SU-DHL-6 (cell line): ENCODE measurements at regions not wholly inside any gene's neighbourhood (a gene's known extent, or its start where the extent isn't known, plus 50 kb on each side); places are given as distances from the start of the nearest gene placed in this dataset.

Source experiments
- H2AFZ ChIP-seq: fragments of 200-600 bp; sonication (generic); 2 replicates; pipeline ENCODE4 v1.6.1; 2014; ENCODE audit warnings: low read depth, mild to moderate bottlenecking, moderate library complexity, mixed read lengths, antibody characterized with exemption, low read length; ENCODE audit not compliant: severe bottlenecking
- H3F3A ChIP-seq: fragments of 200-600 bp; shearing (Covaris generic); 2 replicates; pipeline ENCODE4 v1.6.0; 2016; ENCODE audit warnings: antibody characterized with exemption, mild to moderate bottlenecking; ENCODE audit not compliant: insufficient read depth
- H3K27ac ChIP-seq: fragments of 200-600 bp; sonication (generic); 2 replicates; pipeline ENCODE4 v1.5.1; 2016; ENCODE audit warnings: low read depth, mild to moderate bottlenecking, low read length, moderate library complexity, mixed read lengths
- H3K27me3 ChIP-seq: fragments of 200-600 bp; sonication (generic), shearing (Covaris generic); 2 replicates; pipeline ENCODE4 v1.6.0; 2014; ENCODE audit warnings: mild to moderate bottlenecking, low read length
- H3K36me3 ChIP-seq: fragments of 200-600 bp; sonication (generic); 2 replicates; pipeline ENCODE4 v1.6.1; 2014; ENCODE audit warnings: mild to moderate bottlenecking, low read length, mixed read lengths
- H3K4me2 ChIP-seq: fragments of 300-600, 200-600 bp; shearing (Covaris generic), sonication (generic); 2 replicates; pipeline ENCODE4 v1.6.0; 2014; ENCODE audit warnings: low read length, low read depth, mild to moderate bottlenecking; ENCODE audit not compliant: poor library complexity, severe bottlenecking
- H3K4me3 ChIP-seq: fragments of 200-600 bp; sonication (generic); 2 replicates; pipeline ENCODE4 v1.5.1; 2014; ENCODE audit warnings: antibody characterized with exemption, low read length, mild to moderate bottlenecking, mixed read lengths; ENCODE audit not compliant: insufficient read depth, poor library complexity, severe bottlenecking
- H3K79me2 ChIP-seq: fragments of 200-600 bp; sonication (generic); 2 replicates; pipeline ENCODE4 v1.6.1; 2014; ENCODE audit warnings: mild to moderate bottlenecking, low read length, moderate library complexity; ENCODE audit not compliant: insufficient read depth
- H3K9ac ChIP-seq: fragments of 200-600 bp; sonication (generic); 2 replicates; pipeline ENCODE4 v1.7.0; 2014; ENCODE audit warnings: mild to moderate bottlenecking, low read length
- H3K9me2 ChIP-seq: fragments of 200-600 bp; sonication (generic); replicated peaks from 2 replicates; pipeline ENCODE4 v1.6.1; 2014; ENCODE audit warnings: low read length; ENCODE audit not compliant: insufficient read depth
- H3K9me3 ChIP-seq: fragments of 200-600 bp; sonication (generic); 2 replicates; pipeline ENCODE4 v1.6.1; 2014; ENCODE audit warnings: low read length, mixed read lengths; ENCODE audit not compliant: insufficient read depth
- H4K20me1 ChIP-seq: fragments of 200-600 bp; sonication (generic); 2 replicates; pipeline ENCODE4 v1.6.1; 2014; ENCODE audit warnings: low read depth, mild to moderate bottlenecking, antibody characterized with exemption, low read length, moderate library complexity, mixed read lengths
- CTCF ChIP-seq: fragments of 200-600 bp; sonication (generic); IDR thresholded peaks from one replicate; pipeline ENCODE4 v1.5.1; 2017; ENCODE audit warnings: antibody characterized with exemption, mild to moderate bottlenecking, low read length, moderate library complexity; ENCODE audit not compliant: insufficient read depth, poor library complexity, severe bottlenecking
- EZH2phosphoT487 ChIP-seq: fragments of 200-600 bp; sonication (generic), shearing (Covaris generic); conservative IDR thresholded peaks from 2 replicates; pipeline ENCODE4 v1.6.1; 2018; ENCODE audit warnings: mild to moderate bottlenecking, antibody characterized with exemption, low read length, moderate library complexity, mixed read lengths

DNA sequence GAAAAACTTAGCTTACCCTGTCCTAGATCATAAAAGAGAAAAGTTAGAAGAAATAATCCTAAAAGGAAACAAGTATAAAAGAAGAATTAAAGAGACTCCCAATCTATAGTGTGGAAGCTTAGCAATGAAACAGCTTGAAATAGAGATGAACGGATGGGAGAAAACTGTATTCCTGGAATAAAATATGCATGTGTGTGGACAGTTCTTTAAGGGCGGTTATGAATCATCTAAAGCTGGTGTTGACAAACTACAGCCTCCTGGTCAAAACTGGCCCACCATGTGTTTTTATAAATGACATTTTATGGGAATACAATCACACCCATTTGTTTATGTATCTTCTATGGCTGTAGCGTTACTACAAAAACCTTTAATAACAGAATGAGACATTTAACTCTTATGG lies 69.4 kb downstream of the OR13H1 start:
- no peaks in the 10 kb centered on the region for H3K9me3 ChIP-seq

DNA sequence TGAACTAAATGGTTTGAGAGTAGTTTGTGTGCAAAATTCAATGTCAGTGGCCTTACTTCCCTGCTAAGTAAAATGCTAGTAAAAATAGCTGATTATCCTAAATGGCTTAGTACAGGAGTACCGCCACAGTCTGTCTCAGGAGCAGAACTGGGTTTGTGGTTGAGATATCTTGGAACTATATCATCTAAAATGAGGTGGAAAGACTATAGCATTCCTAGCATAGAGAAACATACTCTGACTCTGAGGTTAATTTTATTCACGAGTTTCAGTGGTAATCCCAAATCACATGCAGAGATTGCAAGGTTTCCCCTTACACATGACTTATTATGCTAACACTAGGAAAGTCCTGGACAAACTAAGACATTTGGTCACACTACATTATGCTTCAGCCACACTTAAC lies 70.4 kb downstream of the OR13H1 start:
- Histone ChIP-seq H3K27me3 (no peaks in the 10 kb centered on the region), H3K9me3 (no peaks in the 10 kb centered on the region), H3K27ac (no peak overlapping the region)

More for the DNA sequence above, 69.4 kb downstream of the OR13H1 start:
- H3K4me3 ChIP-seq, result no peak overlapping the region
- H3K27ac ChIP-seq, result no peak overlapping the region
- H3K4me2 ChIP-seq, result no peak overlapping the region
- no peaks in the 10 kb centered on the region for H3K9me2 ChIP-seq
- H3K9ac ChIP-seq, result no peak overlapping the region
- no peaks in the 10 kb centered on the region for H3K79me2 ChIP-seq
- TF ChIP-seq CTCF (no peak), EZH2phosphoT487 (no peak)
- no peaks in the 10 kb centered on the region for H3K36me3 ChIP-seq
- no peaks in the 10 kb centered on the region for H4K20me1 ChIP-seq
- no peak overlapping the region for H2AFZ ChIP-seq
- no peaks in the 10 kb centered on the region for H3K27me3 ChIP-seq
- no peaks in the 10 kb centered on the region for H3F3A ChIP-seq

DNA sequence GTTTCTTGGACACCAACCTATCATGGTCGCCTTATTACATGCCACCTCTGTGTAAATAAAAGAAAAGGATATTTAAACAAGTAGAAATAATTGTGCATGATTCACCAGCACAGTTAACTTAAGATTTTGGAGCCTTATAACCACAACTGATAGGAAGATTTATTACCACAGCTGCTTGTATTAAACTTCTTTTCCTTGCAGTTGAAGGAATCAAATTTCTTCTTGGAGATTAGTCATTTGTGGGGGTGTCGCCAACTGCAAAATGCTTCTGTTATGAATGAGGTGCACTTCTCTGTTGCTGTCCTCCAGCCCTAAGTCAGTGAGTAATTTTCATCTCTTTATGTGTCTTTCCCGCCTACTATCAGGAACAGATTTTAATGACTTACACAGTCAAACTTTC lies 73.3 kb downstream of the OR13H1 start:
- Histone ChIP-seq H3K27me3 (no peaks in the 10 kb centered on the region), H3K4me3 (no peak overlapping the region), H3F3A (no peaks in the 10 kb centered on the region), H2AFZ (no peak overlapping the region), H3K9ac (no peak overlapping the region), H3K9me2 (no peaks in the 10 kb centered on the region), H4K20me1 (no peaks in the 10 kb centered on the region), H3K79me2 (no peaks in the 10 kb centered on the region), H3K4me2 (no peak overlapping the region), H3K9me3 (no peaks in the 10 kb centered on the region), H3K36me3 (no peaks in the 10 kb centered on the region), H3K27ac (no peak overlapping the region)
- no peak for TF ChIP-seq EZH2phosphoT487
- no peak for TF ChIP-seq CTCF

More for the DNA sequence above, 70.4 kb downstream of the OR13H1 start:
- Histone ChIP-seq H3F3A (no peaks in the 10 kb centered on the region), H4K20me1 (no peaks in the 10 kb centered on the region), H3K4me2 (no peak overlapping the region), H3K4me3 (no peak overlapping the region), H2AFZ (no peak overlapping the region), H3K79me2 (no peaks in the 10 kb centered on the region), H3K9me2 (no peaks in the 10 kb centered on the region), H3K9ac (no peak overlapping the region), H3K36me3 (no peaks in the 10 kb centered on the region)
- no peak for TF ChIP-seq CTCF
- TF ChIP-seq EZH2phosphoT487, result no peak
